H9 (cell line): ENCODE measurements at regions not wholly inside any gene's neighbourhood (a gene's known extent, or its start where the extent isn't known, plus 50 kb on each side); places are given as distances from the start of the nearest gene placed in this dataset.

Source experiments
- DNase-seq: peaks from one replicate; pipeline ENCODE4 v3.0.0-alpha.2; 2017
- H2AFZ ChIP-seq: one replicate; pipeline ENCODE4 v1.6.1; 2013; ENCODE audit warnings: mild to moderate bottlenecking, low read length, control low read depth, moderate library complexity
- H2AK5ac ChIP-seq: 2 replicates; pipeline ENCODE4 v1.6.1; 2013; ENCODE audit warnings: low read length, control low read depth, mixed read lengths; ENCODE audit not compliant: insufficient read length
- H2BK120ac ChIP-seq: one replicate; pipeline ENCODE4 v1.6.1; 2013; ENCODE audit warnings: low read depth, mild to moderate bottlenecking, low read length, control low read depth, inconsistent platforms; ENCODE audit not compliant: poor library complexity, severe bottlenecking
- H2BK12ac ChIP-seq: 2 replicates; pipeline ENCODE4 v1.6.1; 2013; ENCODE audit warnings: low read length, control low read depth, mixed read lengths, low read depth; ENCODE audit not compliant: insufficient read length
- H2BK15ac ChIP-seq: 2 replicates; pipeline ENCODE4 v1.6.1; 2013; ENCODE audit warnings: low read depth, low read length, control low read depth
- H2BK20ac ChIP-seq: one replicate; pipeline ENCODE4 v1.6.1; 2013; ENCODE audit warnings: low read depth, mild to moderate bottlenecking, low read length, control low read depth, inconsistent platforms; ENCODE audit not compliant: poor library complexity, severe bottlenecking
- H2BK5ac ChIP-seq: 2 replicates; pipeline ENCODE4 v1.6.1; 2013; ENCODE audit warnings: low read length, control low read depth, mixed read lengths; ENCODE audit not compliant: insufficient read length
- H3K14ac ChIP-seq: 2 replicates; pipeline ENCODE4 v1.6.1; 2013; ENCODE audit warnings: low read length, control low read depth; ENCODE audit not compliant: insufficient read depth
- H3K18ac ChIP-seq: 2 replicates; pipeline ENCODE4 v1.6.1; 2013; ENCODE audit warnings: low read depth, mild to moderate bottlenecking, mixed read lengths, low read length, control low read depth; ENCODE audit not compliant: insufficient read length
- H3K23ac ChIP-seq: 2 replicates; pipeline ENCODE4 v1.6.1; 2013; ENCODE audit warnings: low read length, control low read depth, mixed read lengths, low read depth; ENCODE audit not compliant: insufficient read length
- H3K23me2 ChIP-seq: 2 replicates; pipeline ENCODE4 v1.6.1; 2013; ENCODE audit warnings: low read depth, mild to moderate bottlenecking, mixed read lengths, low read length, control low read depth; ENCODE audit not compliant: insufficient read length, poor library complexity, severe bottlenecking
- H3K27ac ChIP-seq: 2 replicates; pipeline ENCODE4 v1.5.1; 2013; ENCODE audit warnings: low read length, control low read depth, mixed read lengths, low read depth; ENCODE audit not compliant: insufficient read length
- H3K27me3 ChIP-seq: 2 replicates; pipeline ENCODE4 v1.6.1; 2013; ENCODE audit warnings: low read length, control low read depth, inconsistent platforms; ENCODE audit not compliant: insufficient read depth
- H3K4ac ChIP-seq: 2 replicates; pipeline ENCODE4 v1.6.1; 2013; ENCODE audit warnings: low read depth, mild to moderate bottlenecking, control low read depth, inconsistent platforms, low read length, moderate library complexity
- H3K4me1 ChIP-seq: 2 replicates; pipeline ENCODE4 v1.6.1; 2013; ENCODE audit warnings: low read length, control low read depth, inconsistent platforms; ENCODE audit not compliant: insufficient read depth
- H3K4me2 ChIP-seq: 2 replicates; pipeline ENCODE4 v1.6.1; 2013; ENCODE audit warnings: low read length, control low read depth, mixed read lengths; ENCODE audit not compliant: insufficient read length, insufficient read depth
- H3K56ac ChIP-seq: 2 replicates; pipeline ENCODE4 v1.6.1; 2013; ENCODE audit warnings: low read depth, mild to moderate bottlenecking, mixed read lengths, low read length, control low read depth; ENCODE audit not compliant: insufficient read length
- H3K79me1 ChIP-seq: 2 replicates; pipeline ENCODE4 v1.6.1; 2013; ENCODE audit warnings: low read depth, mild to moderate bottlenecking, moderate library complexity, low read length, control low read depth, inconsistent platforms; ENCODE audit not compliant: insufficient read depth, poor library complexity, severe bottlenecking
- H3K79me2 ChIP-seq: 2 replicates; pipeline ENCODE4 v1.6.1; 2013; ENCODE audit warnings: low read length, control low read depth, inconsistent platforms; ENCODE audit not compliant: insufficient read depth
- H3K9ac ChIP-seq: 2 replicates; pipeline ENCODE4 v1.6.1; 2013; ENCODE audit warnings: low read length, control low read depth, mixed read lengths; ENCODE audit not compliant: insufficient read length; ENCODE audit errors: extremely low read depth
- H3K9me3 ChIP-seq: one replicate; pipeline ENCODE4 v1.6.1; 2013; ENCODE audit warnings: low read depth, low read length, inconsistent platforms; ENCODE audit not compliant: control insufficient read depth
- H3T11ph ChIP-seq: one replicate; pipeline ENCODE4 v1.6.1; 2013; ENCODE audit warnings: mild to moderate bottlenecking, low read length, control low read depth, inconsistent platforms
- H4K20me1 ChIP-seq: one replicate; pipeline ENCODE4 v1.6.1; 2013; ENCODE audit not compliant: control insufficient read depth, insufficient read length, insufficient read depth
- H4K5ac ChIP-seq: 2 replicates; pipeline ENCODE4 v1.6.1; 2013; ENCODE audit warnings: low read depth, mild to moderate bottlenecking, mixed read lengths, low read length, control low read depth; ENCODE audit not compliant: insufficient read length
- H4K8ac ChIP-seq: replicated peaks from 2 replicates; pipeline ENCODE4 v1.6.1; 2013; ENCODE audit warnings: low read length, control low read depth, mixed read lengths, low read depth; ENCODE audit not compliant: insufficient read length
- H4K91ac ChIP-seq: 2 replicates; pipeline ENCODE4 v1.6.1; 2013; ENCODE audit warnings: low read depth, mild to moderate bottlenecking, moderate library complexity, mixed read lengths, low read length, control low read depth; ENCODE audit not compliant: insufficient read length
- H3K27ac Mint-ChIP-seq, 3 experiments: 2 replicates in 2 of 3; 3 replicates in 1 of 3; pipeline ENCODE4 v1.8.0; 2020 to 2021; ENCODE audit warnings: mixed read lengths in 3 of 3, mild to moderate bottlenecking in 1 of 3, moderate library complexity in 1 of 3
- H3K27me3 Mint-ChIP-seq: 2 replicates; pipeline ENCODE4 v1.8.0; 2021; ENCODE audit warnings: low read depth, mild to moderate bottlenecking, moderate library complexity, mixed read lengths
- H3K36me3 Mint-ChIP-seq, 3 experiments: 2 replicates in 2 of 3; 3 replicates in 1 of 3; pipeline ENCODE4 v1.8.0; 2020 to 2021; ENCODE audit warnings: low read depth in 3 of 3, mixed read lengths in 3 of 3; ENCODE audit not compliant: insufficient read depth in 1 of 3
- H3K4me1 Mint-ChIP-seq, 2 experiments: 2 replicates each; pipeline ENCODE4 v1.8.0; 2020; ENCODE audit warnings: mixed read lengths in 2 of 2
- H3K4me3 Mint-ChIP-seq, 2 experiments: 2 replicates in 1 of 2; 3 replicates in 1 of 2; pipeline ENCODE4 v1.8.0; 2020 to 2021; ENCODE audit warnings: mild to moderate bottlenecking in 2 of 2, mixed read lengths in 2 of 2, moderate library complexity in 1 of 2
- H3K9me3 Mint-ChIP-seq, 2 experiments: 2 replicates in 1 of 2; 3 replicates in 1 of 2; pipeline ENCODE4 v1.8.0; 2020; ENCODE audit warnings: mild to moderate bottlenecking in 2 of 2, mixed read lengths in 2 of 2, moderate library complexity in 1 of 2
- WGBS: extraction: QIAGEN DNeasy Blood & Tissue Kit; methylation state at CpG from one replicate; pipeline ENCODE4 v1.1.7; 2013; ENCODE audit warnings: missing lambda C conversion rate, low lambda C conversion rate, mixed read lengths; ENCODE audit not compliant: insufficient read length; ENCODE audit errors: extremely low coverage; 5-methylcytosine and 5-hydroxymethylcytosine counted together
- TF ChIP-seq, protein P1 (sequence below): fragments of 200-600 bp; sonication (generic); conservative IDR thresholded peaks from 3 replicates; pipeline ENCODE4 v1.8.0; 2021; ENCODE audit warnings: antibody characterized with exemption, mild to moderate bottlenecking

GRCh38 chr16:55251151-55251550 is 72.9 kb upstream of the IRX6 start:
- Histone ChIP-seq H2BK12ac (no peak overlapping the region), H3K18ac (no peak overlapping the region), H2BK5ac (no peak overlapping the region), H3T11ph (no peak overlapping the region), H2BK15ac (no peak overlapping the region), H3K14ac (no peak overlapping the region), H4K5ac (no peak overlapping the region), H4K91ac (no peak overlapping the region), H3K23ac (no peak overlapping the region), H4K8ac (no peak overlapping the region), H3K79me1 (no peaks in the 10 kb centered on the region), H3K27ac (no peak overlapping the region), H3K56ac (no peak overlapping the region), H3K9me3 (no peaks in the 10 kb centered on the region), H3K9ac (no peak overlapping the region), H2BK120ac (no peak overlapping the region), H2BK20ac (no peak overlapping the region), H3K4me1 (peaks cover 4% of the 10 kb centered on the region; the same call in 1 of the 2 replicates), H3K27me3 (no peaks in the 10 kb centered on the region), H3K4ac (no peak overlapping the region), H3K4me2 (no peak overlapping the region), H2AK5ac (no peak overlapping the region), H2AFZ (no peak overlapping the region), H3K23me2 (no peaks in the 10 kb centered on the region), H4K20me1 (no peaks in the 10 kb centered on the region), H3K79me2 (no peaks in the 10 kb centered on the region)
- peaks cover 0 to 4% (median 1%) of the 10 kb centered on the region in 3 experiments; a peak in 2 of 7 replicates for H3K36me3 Mint-ChIP-seq
- TF ChIP-seq, protein P1, sequence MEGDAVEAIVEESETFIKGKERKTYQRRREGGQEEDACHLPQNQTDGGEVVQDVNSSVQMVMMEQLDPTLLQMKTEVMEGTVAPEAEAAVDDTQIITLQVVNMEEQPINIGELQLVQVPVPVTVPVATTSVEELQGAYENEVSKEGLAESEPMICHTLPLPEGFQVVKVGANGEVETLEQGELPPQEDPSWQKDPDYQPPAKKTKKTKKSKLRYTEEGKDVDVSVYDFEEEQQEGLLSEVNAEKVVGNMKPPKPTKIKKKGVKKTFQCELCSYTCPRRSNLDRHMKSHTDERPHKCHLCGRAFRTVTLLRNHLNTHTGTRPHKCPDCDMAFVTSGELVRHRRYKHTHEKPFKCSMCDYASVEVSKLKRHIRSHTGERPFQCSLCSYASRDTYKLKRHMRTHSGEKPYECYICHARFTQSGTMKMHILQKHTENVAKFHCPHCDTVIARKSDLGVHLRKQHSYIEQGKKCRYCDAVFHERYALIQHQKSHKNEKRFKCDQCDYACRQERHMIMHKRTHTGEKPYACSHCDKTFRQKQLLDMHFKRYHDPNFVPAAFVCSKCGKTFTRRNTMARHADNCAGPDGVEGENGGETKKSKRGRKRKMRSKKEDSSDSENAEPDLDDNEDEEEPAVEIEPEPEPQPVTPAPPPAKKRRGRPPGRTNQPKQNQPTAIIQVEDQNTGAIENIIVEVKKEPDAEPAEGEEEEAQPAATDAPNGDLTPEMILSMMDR = no peak
- no peaks in the 10 kb centered on the region; the same call in none of the 2 replicates for H3K27me3 Mint-ChIP-seq
- H3K27ac Mint-ChIP-seq = no peak overlapping the region
- no peak overlapping the region for H3K4me3 Mint-ChIP-seq
- no peak for DNase-seq
- peaks cover 10 to 20% of the 10 kb centered on the region in 2 experiments for H3K4me1 Mint-ChIP-seq
- no CpG with 5 or more reads among the region's 2 CpGs for WGBS
- H3K9me3 Mint-ChIP-seq = peaks cover 2 to 8% of the 10 kb centered on the region in 2 experiments; a peak in 3 of 5 replicates
